ENCODE measurements at regions not wholly inside any gene's neighbourhood (a gene's known extent, or its start where the extent isn't known, plus 50 kb on each side); places are given as distances from the start of the nearest gene placed in this dataset.

GRCh38 chr10:8233049-8233448 lies 178.6 kb downstream of the GATA3 start:
- Histone ChIP-seq H3K27me3 (peaks cover 0 to 12% (median 1%) of the 10 kb centered on the region in 3 donors), H3K36me3 (no peaks in the 10 kb centered on the region), H3K27ac (no peak overlapping the region), H3K4me3 (no peak overlapping the region), H3K4me1 (peaks cover 0 to 9% (median 4%) of the 10 kb centered on the region in 4 donors), H3K9me3 (no peaks in the 10 kb centered on the region)
- 67 to 83% methylated on average over 3 of the region's 3 CpGs for WGBS, 2 donors
- TF ChIP-seq EP300 (IDR thresholded peaks at IDR 0.05) (no peak), CTCF (IDR thresholded peaks at IDR 0.05) (no peak), POLR2A (IDR thresholded peaks at IDR 0.05) (no peak), POLR2AphosphoS5 (IDR thresholded peaks at IDR 0.05) (no peak)
- intact Hi-C loops (cut with DNase I), result no loop called here
- DNase-seq, result no peak

- intact Hi-C loops (cut with DNase I), result no loop called here
- H3K36me3 ChIP-seq, result no peaks in the 10 kb centered on the region
- H3K27ac ChIP-seq, result no peak overlapping the region
- TF ChIP-seq POLR2AphosphoS5 (IDR thresholded peaks at IDR 0.05) (no peak), CTCF (IDR thresholded peaks at IDR 0.05) (no peak), POLR2A (IDR thresholded peaks at IDR 0.05) (no peak), EP300 (IDR thresholded peaks at IDR 0.05) (no peak)
- DNase-seq, result no peak
- peaks cover 0 to 12% (median 0%) of the 10 kb centered on the region in 3 donors for H3K27me3 ChIP-seq
- no peak overlapping the region for H3K4me3 ChIP-seq
- 47 to 81% methylated on average over 7 of the region's 7 CpGs for WGBS, 2 donors
- peaks cover 0 to 9% (median 4%) of the 10 kb centered on the region in 4 donors for H3K4me1 ChIP-seq
- no peaks in the 10 kb centered on the region for H3K9me3 ChIP-seq
These were observed 179.4 kb downstream of the GATA3 start for GRCh38 chr10:8233832-8234259.

- 81 to 89% methylated on average over 25 of the region's 25 CpGs for WGBS, 2 donors
These were observed 181.0 kb downstream of the GATA3 start for GRCh38 chr10:8235253-8236027.

GRCh38 chr10:8238986-8239385 lies 184.5 kb downstream of the GATA3 start:
- Histone ChIP-seq H3K4me1 (peaks cover 0 to 2% (median 0%) of the 10 kb centered on the region in 4 donors), H3K4me3 (no peak overlapping the region), H3K36me3 (no peaks in the 10 kb centered on the region), H3K9me3 (no peaks in the 10 kb centered on the region), H3K27me3 (peaks cover 0 to 9% (median 0%) of the 10 kb centered on the region in 3 donors), H3K27ac (no peak overlapping the region)
- WGBS, 2 donors, result 56 to 73% methylated on average over 7 of the region's 7 CpGs
- TF ChIP-seq POLR2AphosphoS5 (IDR thresholded peaks at IDR 0.05) (no peak), CTCF (IDR thresholded peaks at IDR 0.05) (no peak), EP300 (IDR thresholded peaks at IDR 0.05) (no peak), POLR2A (IDR thresholded peaks at IDR 0.05) (no peak)
- intact Hi-C loops (cut with DNase I), result no loop called here
- no peak for DNase-seq

More at GRCh38 chr10:8235253-8236027, 181.0 kb downstream of the GATA3 start:
- Histone ChIP-seq H3K27ac (no peak overlapping the region), H3K36me3 (no peaks in the 10 kb centered on the region), H3K4me3 (no peak overlapping the region), H3K27me3 (peaks cover 0 to 9% (median 0%) of the 10 kb centered on the region in 3 donors), H3K4me1 (peaks cover 0 to 9% (median 4%) of the 10 kb centered on the region in 4 donors), H3K9me3 (no peaks in the 10 kb centered on the region)
- no peak for DNase-seq
- TF ChIP-seq EP300 (IDR thresholded peaks at IDR 0.05) (no peak), POLR2AphosphoS5 (IDR thresholded peaks at IDR 0.05) (no peak), POLR2A (IDR thresholded peaks at IDR 0.05) (no peak), CTCF (IDR thresholded peaks at IDR 0.05) (no peak)
- intact Hi-C loops (cut with DNase I), result no loop called here
